Inferior parietal cortex (tissue), 1 donor: ENCODE measurements at regions not wholly inside any gene's neighbourhood (a gene's known extent, or its start where the extent isn't known, plus 50 kb on each side); places are given as distances from the start of the nearest gene placed in this dataset.

Experiments
- DNase-seq: peaks from one replicate; pipeline ENCODE4 v3.0.0-alpha.2; 2016; ENCODE audit errors: extremely low spot score

- DNase-seq, result no peak
Measured at GRCh38 chr9:121599872-121600585, 51.4 kb upstream of the DAB2IP start.

GRCh38 chr9:121601194-121601593 lies 50.2 kb upstream of the DAB2IP start:
- DNase-seq, result peak; percentile 58
